Gastrocnemius medialis (tissue), 4 donors: ENCODE measurements at regions not wholly inside any gene's neighbourhood (a gene's known extent, or its start where the extent isn't known, plus 50 kb on each side); places are given as distances from the start of the nearest gene placed in this dataset.
"Not testable (repeated sequence)": the region's sequence is repeated elsewhere in the genome, so short reads cannot be mapped to it uniquely, and the experiment has no call there.

Experiments used
- CTCF ChIP-seq, 5 experiments: fragments of 450-650 bp in 3 of 5; fragments of 200-600 bp in 2 of 5; sonication (generic) in 2 of 5; IDR thresholded peaks in 4 of 5; conservative IDR thresholded peaks in 1 of 5; 1 replicate in 4 of 5; 2 replicates in 1 of 5; pipeline ENCODE4 v1.5.1; 2016 to 2019; ENCODE audit warnings: antibody characterized with exemption in 5 of 5, mild to moderate bottlenecking in 3 of 5, moderate library complexity in 3 of 5
- POLR2A ChIP-seq, 2 donors: fragments of 450-650 bp; IDR thresholded peaks; one replicate each; pipeline ENCODE4 v1.6.1; 2017; ENCODE audit warnings: antibody characterized with exemption in 2 of 2, mild to moderate bottlenecking in 2 of 2, moderate library complexity in 2 of 2

- TF ChIP-seq POLR2A (IDR thresholded peaks at IDR 0.05); CTCF (IDR thresholded peaks at IDR 0.05 in 4 of 5, conservative IDR thresholded peaks at IDR 0.05 in 1 of 5): not testable (repeated sequence)
Measured at GRCh38 chr3:145517416-145517815, 643.6 kb downstream of the PLOD2 start.
